ENCODE measurements at regions not wholly inside any gene's neighbourhood (a gene's known extent, or its start where the extent isn't known, plus 50 kb on each side); places are given as distances from the start of the nearest gene placed in this dataset.
"Not testable (repeated sequence)": the region's sequence is repeated elsewhere in the genome, so short reads cannot be mapped to it uniquely, and the experiment has no call there.

DNA sequence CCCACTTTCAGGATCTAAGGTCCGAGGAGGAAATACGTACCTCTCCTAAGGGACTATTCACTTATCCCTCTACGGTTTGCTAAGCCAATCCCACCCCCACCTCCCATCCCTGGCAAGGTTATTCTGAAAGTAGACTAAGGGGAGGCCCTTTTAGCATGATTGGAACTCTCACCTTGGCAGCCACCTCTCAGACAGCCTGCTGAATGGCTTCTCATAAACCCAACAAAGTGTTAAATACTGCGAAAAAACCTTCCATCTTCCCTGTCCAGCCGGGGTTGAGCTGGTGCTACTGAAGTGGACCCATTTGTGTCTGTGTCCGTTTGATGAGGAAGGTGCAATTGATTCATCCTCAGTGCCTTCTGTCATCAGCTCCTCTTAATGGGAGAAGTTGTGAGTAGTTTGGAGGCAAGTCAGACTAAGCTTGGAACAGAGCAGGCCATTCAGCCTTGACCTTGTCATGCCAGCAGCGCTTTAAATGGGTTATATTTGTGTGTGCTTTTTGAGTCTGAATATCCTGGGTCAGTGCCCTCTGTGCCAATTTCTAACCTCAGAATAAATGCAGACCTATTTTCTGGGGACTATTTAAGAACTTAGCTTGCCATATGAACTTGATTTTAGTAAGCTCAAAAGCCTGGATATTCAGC, 476.3 kb upstream of the ZNF608 start:
- DNase-seq = no peak

DNA sequence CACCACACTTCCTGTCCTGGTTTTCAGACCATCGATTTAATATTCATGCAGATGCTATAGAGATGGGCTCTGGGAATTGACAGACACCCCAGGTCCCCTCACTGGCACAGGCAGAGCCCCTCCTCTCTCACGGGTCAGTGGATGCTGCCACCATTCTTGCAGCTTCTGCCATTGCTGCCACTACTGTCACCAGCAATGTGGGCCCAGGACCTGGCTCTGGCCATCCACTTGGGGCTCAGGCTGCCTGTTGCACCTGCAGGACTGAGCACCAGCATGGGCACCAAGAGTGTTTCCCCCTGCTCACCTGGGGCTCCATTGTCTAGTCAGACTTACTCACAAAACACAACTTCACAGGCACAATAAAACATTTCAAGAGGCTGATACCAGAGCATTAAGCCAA, 479.0 kb upstream of the ZNF608 start:
- DNase-seq = no peak

DNA sequence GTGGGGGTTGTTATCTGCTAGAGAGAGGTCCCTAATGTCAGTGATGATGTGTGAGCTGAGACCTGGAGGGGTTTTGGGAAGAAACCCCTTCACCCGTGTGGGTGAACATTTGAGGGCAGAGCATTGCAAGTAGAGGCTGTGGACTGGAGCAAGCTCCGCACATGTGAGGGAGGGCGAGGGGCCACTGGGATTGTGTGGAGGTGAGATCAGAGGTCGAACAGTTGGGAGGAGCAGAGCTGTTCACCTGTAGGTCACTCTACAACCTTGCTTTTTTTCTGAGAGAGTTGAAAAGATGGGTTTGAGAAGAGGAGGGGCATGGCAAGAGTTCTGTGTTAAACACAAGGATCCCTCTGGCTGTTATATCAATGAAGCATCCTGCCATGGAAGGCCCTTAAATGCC, 480.4 kb upstream of the ZNF608 start:
- no peak for DNase-seq

DNA sequence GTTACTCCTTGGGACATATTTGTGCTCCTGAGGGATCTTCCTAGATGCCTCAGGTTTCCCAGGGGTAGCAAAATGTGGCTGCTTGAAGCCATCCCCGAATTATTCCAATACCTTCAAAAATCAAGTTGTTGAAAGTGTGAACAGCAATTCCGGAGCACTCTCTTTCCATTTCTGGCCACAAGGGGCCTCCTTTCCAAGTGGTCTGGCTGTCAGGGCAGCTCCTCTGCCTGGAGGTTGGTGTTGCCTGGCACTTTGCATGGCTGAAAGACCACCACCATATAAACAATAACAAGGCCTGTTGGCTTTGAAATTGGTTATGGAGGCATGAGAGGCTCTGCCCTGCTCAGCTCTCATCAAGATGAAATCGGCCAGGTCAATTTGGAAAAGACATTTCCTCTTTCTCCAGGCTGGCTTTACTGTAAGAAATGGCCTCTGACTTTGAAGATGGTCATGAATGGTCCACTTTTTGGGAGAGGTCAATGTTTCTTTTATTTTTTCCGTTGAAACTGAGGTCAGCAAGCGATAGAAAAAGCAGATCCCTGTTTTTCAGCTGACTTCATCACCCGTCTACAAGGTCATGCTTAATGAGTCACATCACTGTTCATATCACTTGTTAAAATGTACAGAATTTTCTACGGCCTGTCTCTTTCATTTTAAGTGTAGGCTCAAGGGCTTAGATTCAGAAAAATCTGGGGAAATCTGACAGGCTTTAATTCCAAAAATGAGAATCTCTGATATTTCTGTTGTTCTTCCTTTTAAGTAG, 481.1 kb upstream of the ZNF608 start:
- DNase-seq = no peak

- DNase-seq = no peak
These were observed 482.1 kb upstream of the ZNF608 start for GRCh38 chr5:125228363-125229070.

DNA sequence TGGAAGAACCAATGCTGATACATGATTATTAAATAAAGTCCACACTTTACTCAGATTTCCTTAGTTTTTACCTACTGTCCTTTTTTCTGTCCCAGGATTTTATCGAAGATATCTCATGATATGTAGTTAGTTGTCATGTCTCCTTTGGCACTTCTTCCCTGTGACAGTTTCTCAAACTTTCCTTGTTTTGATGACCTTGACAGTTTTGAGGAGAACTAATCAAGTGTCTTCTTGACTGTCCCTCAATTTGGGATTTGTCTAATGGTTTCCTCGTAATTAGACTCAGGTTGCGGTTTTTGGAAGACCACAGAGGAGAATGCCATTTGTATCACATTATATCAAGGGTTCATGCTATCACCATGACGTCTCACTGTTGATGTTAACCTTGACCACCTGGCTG, 483.1 kb upstream of the ZNF608 start:
- no peak for DNase-seq

- DNase-seq = no peak
These were observed 486.4 kb upstream of the ZNF608 start for GRCh38 chr5:125232779-125233230.

GRCh38 chr5:125233944-125234343, 487.5 kb upstream of the ZNF608 start:
- DNase-seq = no peak

- DNase-seq = no peak
These were observed 489.6 kb upstream of the ZNF608 start for GRCh38 chr5:125236007-125236406.

DNA sequence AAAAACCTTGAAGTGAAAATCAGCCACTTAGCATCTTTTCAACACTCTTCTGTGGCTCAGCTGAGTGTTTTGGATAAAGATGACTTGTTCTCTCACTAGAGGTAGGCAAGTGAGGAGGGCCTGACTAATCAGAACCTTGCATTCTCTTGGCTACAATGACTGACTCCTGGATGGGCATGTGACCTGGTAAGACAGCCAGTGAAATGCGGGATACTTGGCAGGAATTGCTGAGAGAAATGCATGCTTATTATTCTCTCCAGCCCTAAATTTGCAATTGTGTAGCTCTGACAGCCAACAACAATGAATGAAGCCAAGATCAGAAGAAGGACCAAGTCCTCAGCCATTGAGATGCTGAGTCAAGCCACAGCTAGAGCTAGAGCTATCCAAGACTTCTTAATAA, 490.5 kb upstream of the ZNF608 start:
- no peak for DNase-seq

DNA sequence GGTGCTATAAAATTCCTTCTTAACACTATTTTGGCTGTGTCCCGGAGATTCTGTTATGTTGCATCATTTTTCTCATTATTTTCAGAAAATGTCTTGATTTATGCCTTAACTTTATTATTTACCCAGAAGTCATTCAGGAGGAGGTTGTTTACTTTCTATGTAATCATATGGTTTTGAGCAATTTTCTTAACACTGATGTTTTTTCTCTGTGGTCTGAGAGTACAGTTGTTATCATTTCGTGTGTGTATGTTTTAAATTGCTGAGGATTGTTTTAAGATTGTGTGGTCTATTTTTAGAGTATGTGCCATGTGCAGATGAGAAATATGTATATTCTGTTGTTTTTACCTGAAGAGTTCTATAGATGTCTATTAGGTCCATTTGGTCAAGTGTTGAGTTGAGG, 498.1 kb upstream of the ZNF608 start:
- no peak for DNase-seq

DNA sequence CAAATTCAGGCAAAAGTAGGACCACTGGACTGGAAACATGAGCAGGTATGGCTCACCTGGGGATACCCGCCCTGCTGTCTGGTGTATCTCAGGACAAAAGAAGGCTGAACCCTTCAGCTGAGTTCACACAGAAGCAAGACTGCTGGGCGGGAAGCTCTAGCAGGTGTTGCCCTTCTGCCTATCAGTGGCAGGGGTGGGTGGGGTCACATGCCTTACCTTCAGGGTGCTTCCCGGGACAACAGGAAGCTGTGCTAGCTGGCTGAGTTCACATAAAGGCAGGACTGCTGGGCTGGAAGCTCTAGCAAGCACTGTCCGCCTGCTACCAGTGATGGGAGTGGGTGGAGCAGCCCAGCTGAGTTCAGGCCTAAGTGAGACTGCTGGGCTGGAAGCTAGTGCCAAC, 498.8 kb upstream of the ZNF608 start:
- DNase-seq = no peak

DNA sequence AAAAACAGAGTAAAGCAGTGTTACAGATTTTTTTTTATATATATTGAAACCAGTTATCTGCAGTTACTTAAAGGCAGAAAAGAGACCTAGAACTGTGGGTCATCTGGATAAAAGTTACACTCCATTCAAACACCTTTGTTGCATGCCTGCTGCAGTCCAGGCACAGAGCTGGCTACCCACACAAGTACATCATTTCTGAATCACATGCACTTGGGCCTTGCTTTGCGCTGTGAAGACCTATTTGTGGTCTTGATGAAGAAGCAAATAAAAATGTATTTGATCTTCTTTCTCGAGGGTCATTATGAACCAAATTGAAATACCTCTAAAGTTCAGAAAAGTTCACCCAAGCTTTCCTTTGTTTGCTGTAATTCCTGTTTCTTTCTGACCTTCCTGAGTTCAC, 503.0 kb upstream of the ZNF608 start:
- DNase-seq = no peak

GRCh38 chr5:125251703-125252102, 505.3 kb upstream of the ZNF608 start:
- no peak for DNase-seq

- not testable (repeated sequence) for DNase-seq
These were observed 507.2 kb upstream of the ZNF608 start for GRCh38 chr5:125253634-125254033.

GRCh38 chr5:125254267-125254666, 507.8 kb upstream of the ZNF608 start:
- no peak for DNase-seq

DNA sequence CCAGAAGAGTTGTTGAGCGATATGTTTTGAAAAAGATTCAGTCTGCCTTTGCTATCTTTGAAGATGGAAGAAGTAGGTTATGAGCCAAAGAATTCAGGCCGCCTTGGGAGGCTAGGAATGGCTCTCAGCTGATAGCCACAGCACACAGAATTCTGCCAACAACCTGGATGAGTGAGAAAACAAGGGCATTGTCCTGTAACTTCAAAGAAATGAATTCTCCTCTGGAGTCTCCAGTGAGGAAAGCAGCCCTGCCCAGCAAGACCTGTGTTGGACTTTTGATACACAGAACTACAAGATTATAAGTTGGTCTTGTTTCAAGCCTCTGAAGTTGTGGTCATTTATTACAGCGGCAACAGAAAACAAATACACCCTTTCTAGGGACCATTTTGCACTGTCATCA, 509.9 kb upstream of the ZNF608 start:
- DNase-seq = no peak

DNA sequence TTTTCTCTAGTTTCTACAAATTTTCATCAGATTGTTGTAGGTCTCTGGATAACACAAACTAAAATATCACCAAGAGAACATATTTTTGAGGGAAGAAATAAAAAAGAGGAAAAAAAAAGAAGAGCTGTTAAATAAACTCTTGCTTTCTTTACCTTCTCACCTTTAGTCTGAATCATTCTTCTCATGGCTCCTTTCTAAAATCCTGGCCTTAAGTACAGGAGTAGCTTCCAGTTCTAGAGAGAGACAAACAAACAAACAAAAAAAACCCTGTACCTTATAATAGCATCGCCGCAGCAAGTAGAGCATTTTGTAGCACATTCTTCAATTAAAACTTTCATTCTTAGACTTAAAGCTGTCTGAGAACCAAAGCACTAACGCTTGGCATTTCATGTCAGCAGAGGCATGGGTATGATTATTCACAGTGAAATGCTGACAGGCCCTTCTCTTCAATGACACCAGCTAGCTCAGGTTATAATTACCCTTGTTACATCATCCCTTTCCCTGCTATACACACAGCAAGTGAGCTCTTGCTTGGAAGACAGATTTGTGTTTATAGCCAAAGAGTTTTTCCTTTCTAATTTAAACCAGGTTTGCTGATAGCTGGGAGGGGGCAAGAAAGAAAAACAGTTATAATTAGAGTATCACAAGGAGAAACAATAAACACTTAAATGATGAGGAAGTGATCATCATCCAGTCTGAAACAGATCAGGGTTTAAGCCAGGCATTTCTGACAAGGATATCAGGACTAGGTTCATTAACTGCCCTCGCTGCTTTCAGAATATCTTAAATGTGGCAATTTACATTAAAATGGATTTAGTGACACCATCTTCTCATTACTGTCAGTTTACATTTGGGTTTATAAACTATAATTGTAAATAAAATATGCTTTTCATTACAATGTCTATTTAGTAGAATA, 510.9 kb upstream of the ZNF608 start:
- no peak for DNase-seq

DNA sequence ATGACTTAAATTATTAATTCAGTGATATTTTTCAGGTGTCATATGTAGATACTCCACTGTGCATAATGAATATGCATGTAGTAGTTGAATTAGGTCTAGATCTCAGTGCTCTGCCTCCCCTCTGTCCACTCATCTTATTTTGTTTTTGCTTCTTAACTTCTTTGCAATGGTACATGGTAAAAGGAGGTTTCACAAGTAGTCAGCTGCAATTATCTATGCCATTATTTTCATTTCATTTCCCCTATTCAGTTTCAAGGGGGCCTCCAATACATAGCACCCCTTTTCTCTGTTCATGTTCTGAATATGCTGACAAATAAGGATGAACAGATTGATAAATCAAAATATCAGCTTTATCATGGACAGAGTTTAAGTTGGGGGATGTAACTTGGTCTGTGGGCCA, 511.6 kb upstream of the ZNF608 start:
- DNase-seq = no peak

DNA sequence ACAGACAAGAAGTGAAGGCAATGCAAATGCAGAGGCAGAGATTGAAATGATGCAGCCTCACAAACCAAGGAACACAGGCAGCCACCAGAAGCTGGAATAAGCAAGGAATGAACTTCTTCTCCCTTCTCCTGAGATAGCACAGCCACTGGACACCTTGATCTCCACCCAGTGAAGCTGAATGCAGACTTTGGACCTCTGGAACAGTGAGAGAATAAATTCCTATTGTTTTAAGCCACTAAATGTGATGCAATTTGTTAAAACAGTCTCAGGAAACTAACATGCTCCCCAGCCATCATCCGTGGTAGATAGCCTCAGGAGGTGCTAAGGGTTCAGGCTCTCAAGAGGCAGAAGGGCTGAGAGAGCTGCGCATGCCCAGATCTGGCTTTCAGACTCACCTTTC, 512.2 kb upstream of the ZNF608 start:
- no peak for DNase-seq

DNA sequence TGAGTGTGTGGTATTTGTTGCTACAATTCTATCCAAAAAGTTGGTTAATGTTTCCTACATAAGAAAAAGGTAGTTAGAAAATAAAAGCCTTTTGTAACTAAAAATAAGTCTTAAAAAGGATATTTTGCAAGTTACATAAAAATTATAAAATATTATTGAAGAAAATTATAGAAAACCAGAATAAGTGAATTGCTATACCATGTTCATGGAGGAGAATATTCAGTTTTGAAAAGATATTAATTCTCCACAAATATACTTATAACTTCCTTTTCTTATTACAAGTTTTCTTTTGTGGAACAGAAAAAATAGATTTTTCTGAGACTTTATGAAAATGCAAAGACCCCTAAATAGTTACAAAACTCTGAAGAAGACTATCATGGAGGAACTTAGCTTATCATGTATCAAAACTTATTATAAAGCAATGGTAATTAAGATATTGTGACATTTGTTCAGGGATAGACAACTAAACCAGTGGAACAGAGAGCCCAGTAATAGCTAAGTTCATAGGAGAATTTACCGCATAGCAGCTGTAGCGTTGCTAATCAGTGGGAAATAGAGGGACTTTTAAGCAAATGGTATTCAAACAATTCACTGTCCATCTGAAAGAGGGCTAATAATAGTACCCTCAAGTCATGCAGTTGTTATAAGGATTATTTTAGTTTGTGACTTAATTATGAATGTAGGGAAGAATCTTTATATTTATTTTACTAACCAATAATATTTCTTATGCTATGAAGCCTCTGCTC, 515.2 kb upstream of the ZNF608 start:
- no peak for DNase-seq

DNA sequence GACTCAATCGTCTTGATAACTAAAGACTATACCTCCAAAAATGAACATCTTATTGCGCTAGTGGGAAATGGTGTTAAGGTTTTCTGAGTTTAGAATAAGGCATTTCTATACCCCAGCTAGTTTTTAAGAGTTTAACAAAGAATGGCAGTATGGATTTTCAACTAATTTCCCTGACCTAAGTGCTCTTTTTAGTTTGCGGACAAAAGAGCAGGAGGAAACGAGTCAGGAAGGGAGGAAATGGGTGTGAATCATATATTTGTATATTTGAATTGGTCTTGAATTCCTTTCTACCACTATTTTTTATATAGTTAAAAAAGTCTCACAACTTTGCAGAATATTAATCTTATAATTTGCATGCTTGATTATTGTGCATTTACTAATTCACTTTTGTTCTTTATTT, 516.3 kb upstream of the ZNF608 start:
- DNase-seq = no peak
